Stomach (tissue), 4 donors: ENCODE measurements at regions not wholly inside any gene's neighbourhood (a gene's known extent, or its start where the extent isn't known, plus 50 kb on each side); places are given as distances from the start of the nearest gene placed in this dataset.

Source experiments
- POLR2A ChIP-seq, 4 donors: fragments of 450-650 bp; IDR thresholded peaks; one replicate each; pipeline ENCODE4 v1.6.1; 2016; ENCODE audit warnings: antibody characterized with exemption in 4 of 4, control low read depth in 2 of 4, mild to moderate bottlenecking in 1 of 4, moderate library complexity in 1 of 4
- TF ChIP-seq, protein P1 (sequence below), 7 experiments: fragments of 450-650 bp in 4 of 7; fragments of 200-600 bp in 3 of 7; sonication (generic) in 3 of 7; IDR thresholded peaks; one replicate each; pipeline ENCODE4 v1.5.1; 2016 to 2019; ENCODE audit warnings: antibody characterized with exemption in 7 of 7, control low read depth in 2 of 7, mild to moderate bottlenecking in 1 of 7

DNA sequence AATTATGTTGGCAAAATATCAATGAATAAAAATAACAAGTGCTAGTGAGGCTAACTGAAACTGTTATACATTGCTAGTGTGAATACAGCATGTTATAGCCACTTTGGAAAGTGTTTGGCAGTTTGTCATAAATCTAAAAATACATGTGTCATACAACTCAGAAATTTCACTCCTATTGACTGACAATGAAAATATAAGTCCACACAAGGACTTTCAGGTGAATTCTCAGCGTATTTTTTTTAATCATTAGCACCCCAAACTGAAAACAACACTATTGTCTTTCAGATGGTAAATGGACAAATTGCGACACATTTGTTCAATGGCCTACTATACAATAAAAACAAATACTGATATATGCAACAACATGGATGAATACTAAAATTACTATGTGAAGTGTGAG lies 884.8 kb downstream of the TRIB2 start:
- TF ChIP-seq, protein P1, sequence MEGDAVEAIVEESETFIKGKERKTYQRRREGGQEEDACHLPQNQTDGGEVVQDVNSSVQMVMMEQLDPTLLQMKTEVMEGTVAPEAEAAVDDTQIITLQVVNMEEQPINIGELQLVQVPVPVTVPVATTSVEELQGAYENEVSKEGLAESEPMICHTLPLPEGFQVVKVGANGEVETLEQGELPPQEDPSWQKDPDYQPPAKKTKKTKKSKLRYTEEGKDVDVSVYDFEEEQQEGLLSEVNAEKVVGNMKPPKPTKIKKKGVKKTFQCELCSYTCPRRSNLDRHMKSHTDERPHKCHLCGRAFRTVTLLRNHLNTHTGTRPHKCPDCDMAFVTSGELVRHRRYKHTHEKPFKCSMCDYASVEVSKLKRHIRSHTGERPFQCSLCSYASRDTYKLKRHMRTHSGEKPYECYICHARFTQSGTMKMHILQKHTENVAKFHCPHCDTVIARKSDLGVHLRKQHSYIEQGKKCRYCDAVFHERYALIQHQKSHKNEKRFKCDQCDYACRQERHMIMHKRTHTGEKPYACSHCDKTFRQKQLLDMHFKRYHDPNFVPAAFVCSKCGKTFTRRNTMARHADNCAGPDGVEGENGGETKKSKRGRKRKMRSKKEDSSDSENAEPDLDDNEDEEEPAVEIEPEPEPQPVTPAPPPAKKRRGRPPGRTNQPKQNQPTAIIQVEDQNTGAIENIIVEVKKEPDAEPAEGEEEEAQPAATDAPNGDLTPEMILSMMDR (IDR thresholded peaks at IDR 0.05), result no peak
- no peak for TF ChIP-seq POLR2A (IDR thresholded peaks at IDR 0.05)
